GM23338 (cell line): ENCODE measurements at regions not wholly inside any gene's neighbourhood (a gene's known extent, or its start where the extent isn't known, plus 50 kb on each side); places are given as distances from the start of the nearest gene placed in this dataset.

ENCODE experiments used
- ATAC-seq: fragments of 200-7000 bp; cut with Tn5 transposase; 3 replicates; pipeline ENCODE4 v1.9.1; 2020
- DNase-seq: peaks from one replicate; pipeline ENCODE4 v3.0.0-alpha.2; 2015; ENCODE audit warnings: low spot score
- H2AFZ ChIP-seq: fragments of 200-600 bp; sonication (generic); 2 replicates; pipeline ENCODE4 v1.8.0; 2016; ENCODE audit warnings: antibody characterized with exemption, mild to moderate bottlenecking, moderate library complexity
- H3F3A ChIP-seq: fragments of 200-600 bp; sonication (generic); replicated peaks from 2 replicates; pipeline ENCODE4 v1.8.0; 2017; ENCODE audit warnings: antibody characterized with exemption, mixed run types, low read depth
- H3K27ac ChIP-seq: fragments of 200-600 bp; sonication (generic); 2 replicates; pipeline ENCODE4 v1.6.1; 2016; ENCODE audit warnings: low read depth
- H3K27me3 ChIP-seq: fragments of 200-600 bp; sonication (generic); 2 replicates; pipeline ENCODE4 v1.8.0; 2016; ENCODE audit warnings: mild to moderate bottlenecking, mixed run types, moderate library complexity; ENCODE audit not compliant: insufficient read depth
- H3K36me3 ChIP-seq: fragments of 200-600 bp; sonication (generic); 2 replicates; pipeline ENCODE4 v1.8.0; 2016; ENCODE audit warnings: mild to moderate bottlenecking; ENCODE audit not compliant: insufficient read depth
- H3K4me1 ChIP-seq: fragments of 200-600 bp; sonication (generic); 2 replicates; pipeline ENCODE4 v1.8.0; 2016; ENCODE audit warnings: mild to moderate bottlenecking, moderate library complexity; ENCODE audit not compliant: insufficient read depth
- H3K4me2 ChIP-seq: fragments of 200-600 bp; sonication (generic); 2 replicates; pipeline ENCODE4 v1.7.1; 2017; ENCODE audit warnings: mixed run types
- H3K4me3 ChIP-seq: fragments of 200-600 bp; sonication (generic); 2 replicates; pipeline ENCODE4 v1.6.1; 2016; ENCODE audit warnings: mixed run types
- H3K79me2 ChIP-seq: fragments of 200-600 bp; sonication (generic); replicated peaks from 2 replicates; pipeline ENCODE4 v1.8.0; 2017; ENCODE audit warnings: mild to moderate bottlenecking; ENCODE audit not compliant: insufficient read depth
- H3K9me2 ChIP-seq: fragments of 200-600 bp; sonication (generic); 2 replicates; pipeline ENCODE4 v1.8.0; 2017; ENCODE audit not compliant: insufficient read depth
- H4K20me1 ChIP-seq: fragments of 200-600 bp; sonication (generic); replicated peaks from 2 replicates; pipeline ENCODE4 v1.8.0; 2017; ENCODE audit warnings: mild to moderate bottlenecking; ENCODE audit not compliant: insufficient read depth
- H3K27ac Mint-ChIP-seq: 2 replicates; pipeline ENCODE4 v1.8.0; 2020; ENCODE audit warnings: inconsistent platforms, mild to moderate bottlenecking, moderate library complexity, mixed read lengths
- H3K27me3 Mint-ChIP-seq: 3 replicates; pipeline ENCODE4 v1.8.0; 2022; ENCODE audit warnings: low read depth, mild to moderate bottlenecking, moderate library complexity, mixed read lengths, inconsistent platforms; ENCODE audit not compliant: insufficient read depth, poor library complexity
- H3K36me3 Mint-ChIP-seq: 3 replicates; pipeline ENCODE4 v1.8.0; 2021; ENCODE audit warnings: low read depth, mild to moderate bottlenecking, inconsistent platforms, moderate library complexity, mixed read lengths
- H3K4me1 Mint-ChIP-seq: 3 replicates; pipeline ENCODE4 v1.8.0; 2020; ENCODE audit warnings: mild to moderate bottlenecking, inconsistent platforms, mixed read lengths
- H3K4me3 Mint-ChIP-seq: 3 replicates; pipeline ENCODE4 v1.8.0; 2021; ENCODE audit warnings: moderate library complexity, mild to moderate bottlenecking, inconsistent platforms, mixed read lengths
- H3K9me3 Mint-ChIP-seq: 3 replicates; pipeline ENCODE4 v1.8.0; 2020; ENCODE audit warnings: moderate library complexity, mild to moderate bottlenecking, inconsistent platforms, mixed read lengths
- CREB1 ChIP-seq: fragments of 250-450 bp; sonication (Bioruptor Pico); IDR thresholded peaks from 2 replicates; pipeline ENCODE4 v1.5.0; 2020; ENCODE audit warnings: low read depth, mild to moderate bottlenecking, moderate library complexity
- EZH2 ChIP-seq: fragments of 200-600 bp; sonication (generic); IDR thresholded peaks from one replicate; pipeline ENCODE4 v1.8.0; 2017; ENCODE audit warnings: antibody characterized with exemption, mild to moderate bottlenecking, low read depth; ENCODE audit not compliant: unreplicated experiment
- EZH2phosphoT487 ChIP-seq: fragments of 200-600 bp; sonication (generic); IDR thresholded peaks from one replicate; pipeline ENCODE4 v1.8.1; 2018; ENCODE audit warnings: antibody characterized with exemption; ENCODE audit not compliant: unreplicated experiment
- JUNB ChIP-seq: IDR thresholded peaks from one replicate; pipeline ENCODE4 v1.6.1; 2016; ENCODE audit warnings: antibody characterized with exemption; ENCODE audit not compliant: unreplicated experiment
- NANOG ChIP-seq: IDR thresholded peaks from 2 replicates; pipeline ENCODE4 v1.6.1; 2016; ENCODE audit warnings: antibody characterized with exemption, borderline replicate concordance
- POLR2AphosphoS5 ChIP-seq: IDR thresholded peaks from 2 replicates; pipeline ENCODE4 v1.6.1; 2016; ENCODE audit warnings: antibody characterized with exemption, low read depth
- STAT1 ChIP-seq: IDR thresholded peaks from one replicate; pipeline ENCODE4 v1.6.1; 2016; ENCODE audit warnings: antibody characterized with exemption; ENCODE audit not compliant: unreplicated experiment
- ZNF114 ChIP-seq: fragments of 250-450 bp; sonication (Bioruptor Pico); IDR thresholded peaks from 2 replicates; pipeline ENCODE4 v1.5.0; 2020; ENCODE audit warnings: mild to moderate bottlenecking, moderate library complexity
- TF ChIP-seq, protein P1 (sequence below): IDR thresholded peaks from 2 replicates; pipeline ENCODE4 v1.6.1; 2016; ENCODE audit warnings: antibody characterized with exemption
- TF ChIP-seq, protein P2 (sequence below), 2 experiments: fragments of 200-600 bp in 1 of 2; sonication (generic) in 1 of 2; conservative IDR thresholded peaks; 2 replicates each; pipeline versions ENCODE4 v1.5.1 to v1.6.1; 2016 to 2017; ENCODE audit warnings: antibody characterized with exemption in 2 of 2, low read depth in 2 of 2, mild to moderate bottlenecking in 2 of 2, moderate library complexity in 1 of 2
- TF ChIP-seq, protein P3 (sequence below): IDR thresholded peaks from one replicate; pipeline ENCODE4 v1.6.1; 2018; ENCODE audit warnings: antibody characterized with exemption; ENCODE audit not compliant: unreplicated experiment

DNA sequence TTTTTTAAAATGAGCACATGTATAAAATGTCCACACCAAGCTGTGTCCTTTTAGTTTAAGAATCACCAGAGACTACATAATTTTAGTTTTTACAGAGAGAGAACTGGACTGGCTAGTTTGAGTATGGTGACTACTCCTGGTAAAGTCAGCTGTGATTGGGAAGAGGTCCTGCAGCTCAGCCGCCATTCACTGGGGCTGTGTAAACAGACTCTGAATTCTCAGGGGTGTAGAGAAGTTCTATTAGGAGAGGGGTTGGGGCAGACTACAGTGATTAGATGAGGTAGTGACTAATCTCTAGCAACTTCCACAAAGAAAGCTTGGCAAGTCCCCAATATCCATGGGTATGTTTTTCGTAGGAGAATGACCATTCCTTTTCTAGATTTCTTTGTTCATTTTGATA is 341.2 kb upstream of the MAP3K7 start:
- Mint-ChIP-seq H3K9me3 (no peaks in the 10 kb centered on the region), H3K27ac (no peak overlapping the region), H3K4me1 (peaks cover 37% of the 10 kb centered on the region), H3K36me3 (no peaks in the 10 kb centered on the region), H3K27me3 (peaks cover 1% of the 10 kb centered on the region), H3K4me3 (no peak overlapping the region)
- no peak overlapping the region for H3K4me3 ChIP-seq
- H3K79me2 ChIP-seq, result no peaks in the 10 kb centered on the region
- peak; percentile 72 for ATAC-seq
- DNase-seq, result no peak
- no peaks in the 10 kb centered on the region for H3F3A ChIP-seq
- H3K4me2 ChIP-seq, result no peak overlapping the region
- H3K27me3 ChIP-seq, result no peaks in the 10 kb centered on the region
- no peak overlapping the region for H2AFZ ChIP-seq
- TF ChIP-seq JUNB (no peak), NANOG (no peak), POLR2AphosphoS5 (no peak)
- TF ChIP-seq, protein P1, sequence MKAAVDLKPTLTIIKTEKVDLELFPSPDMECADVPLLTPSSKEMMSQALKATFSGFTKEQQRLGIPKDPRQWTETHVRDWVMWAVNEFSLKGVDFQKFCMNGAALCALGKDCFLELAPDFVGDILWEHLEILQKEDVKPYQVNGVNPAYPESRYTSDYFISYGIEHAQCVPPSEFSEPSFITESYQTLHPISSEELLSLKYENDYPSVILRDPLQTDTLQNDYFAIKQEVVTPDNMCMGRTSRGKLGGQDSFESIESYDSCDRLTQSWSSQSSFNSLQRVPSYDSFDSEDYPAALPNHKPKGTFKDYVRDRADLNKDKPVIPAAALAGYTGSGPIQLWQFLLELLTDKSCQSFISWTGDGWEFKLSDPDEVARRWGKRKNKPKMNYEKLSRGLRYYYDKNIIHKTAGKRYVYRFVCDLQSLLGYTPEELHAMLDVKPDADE, result no peak
- no peaks in the 10 kb centered on the region for H3K9me2 ChIP-seq
- no peaks in the 10 kb centered on the region for H4K20me1 ChIP-seq
- no peak overlapping the region for H3K27ac ChIP-seq
- no peaks in the 10 kb centered on the region for H3K36me3 ChIP-seq
- H3K4me1 ChIP-seq, result no peaks in the 10 kb centered on the region

DNA sequence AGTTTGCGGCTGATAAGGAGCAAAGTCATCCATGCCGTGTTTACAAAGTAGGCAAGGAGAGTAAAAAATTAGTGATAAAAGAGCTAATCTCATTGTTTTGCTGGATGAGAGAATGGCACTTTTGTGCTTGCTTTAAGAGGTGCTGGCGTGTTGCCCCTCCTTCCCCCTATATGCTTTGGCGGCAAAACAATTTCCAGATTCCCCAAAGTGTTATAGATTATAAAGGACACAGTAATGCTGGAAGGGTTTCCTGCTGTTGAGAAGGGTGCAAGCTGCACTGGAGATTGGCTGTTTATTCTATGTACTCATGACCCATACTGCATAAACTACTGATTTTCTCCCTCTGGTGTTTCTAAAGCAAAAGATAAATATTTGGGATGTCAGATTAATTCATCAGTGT is 338.9 kb upstream of the MAP3K7 start:
- no peak overlapping the region for H3K4me3 ChIP-seq
- no peaks in the 10 kb centered on the region for H4K20me1 ChIP-seq
- no peaks in the 10 kb centered on the region for H3K4me1 ChIP-seq
- no peaks in the 10 kb centered on the region for H3K27me3 ChIP-seq
- DNase-seq (no peak), ATAC-seq (no peak)
- H2AFZ ChIP-seq, result no peak overlapping the region
- no peaks in the 10 kb centered on the region for H3K36me3 Mint-ChIP-seq
- no peaks in the 10 kb centered on the region for H3K9me2 ChIP-seq
- peaks cover 1% of the 10 kb centered on the region for H3K27me3 Mint-ChIP-seq
- H3K79me2 ChIP-seq, result no peaks in the 10 kb centered on the region
- no peak overlapping the region for H3K4me2 ChIP-seq
- no peaks in the 10 kb centered on the region for H3K9me3 Mint-ChIP-seq
- no peak overlapping the region for H3K4me3 Mint-ChIP-seq
- peaks cover 23% of the 10 kb centered on the region for H3K4me1 Mint-ChIP-seq
- H3K36me3 ChIP-seq, result no peaks in the 10 kb centered on the region
- H3F3A ChIP-seq, result no peaks in the 10 kb centered on the region
- H3K27ac ChIP-seq, result no peak overlapping the region
- H3K27ac Mint-ChIP-seq, result no peak overlapping the region
- TF ChIP-seq JUNB, result no peak
- TF ChIP-seq EZH2phosphoT487, result no peak
- TF ChIP-seq, protein P2, sequence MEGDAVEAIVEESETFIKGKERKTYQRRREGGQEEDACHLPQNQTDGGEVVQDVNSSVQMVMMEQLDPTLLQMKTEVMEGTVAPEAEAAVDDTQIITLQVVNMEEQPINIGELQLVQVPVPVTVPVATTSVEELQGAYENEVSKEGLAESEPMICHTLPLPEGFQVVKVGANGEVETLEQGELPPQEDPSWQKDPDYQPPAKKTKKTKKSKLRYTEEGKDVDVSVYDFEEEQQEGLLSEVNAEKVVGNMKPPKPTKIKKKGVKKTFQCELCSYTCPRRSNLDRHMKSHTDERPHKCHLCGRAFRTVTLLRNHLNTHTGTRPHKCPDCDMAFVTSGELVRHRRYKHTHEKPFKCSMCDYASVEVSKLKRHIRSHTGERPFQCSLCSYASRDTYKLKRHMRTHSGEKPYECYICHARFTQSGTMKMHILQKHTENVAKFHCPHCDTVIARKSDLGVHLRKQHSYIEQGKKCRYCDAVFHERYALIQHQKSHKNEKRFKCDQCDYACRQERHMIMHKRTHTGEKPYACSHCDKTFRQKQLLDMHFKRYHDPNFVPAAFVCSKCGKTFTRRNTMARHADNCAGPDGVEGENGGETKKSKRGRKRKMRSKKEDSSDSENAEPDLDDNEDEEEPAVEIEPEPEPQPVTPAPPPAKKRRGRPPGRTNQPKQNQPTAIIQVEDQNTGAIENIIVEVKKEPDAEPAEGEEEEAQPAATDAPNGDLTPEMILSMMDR (conservative IDR thresholded peaks at IDR 0.05; ENCODE audit: low read depth in 2 of 2), result no peak
- TF ChIP-seq EZH2, result no peak
- TF ChIP-seq STAT1, result no peak
- no peak for TF ChIP-seq CREB1 (CRISPR knock-in tag)
- TF ChIP-seq ZNF114 (CRISPR knock-in tag), result no peak
- TF ChIP-seq, protein P3, sequence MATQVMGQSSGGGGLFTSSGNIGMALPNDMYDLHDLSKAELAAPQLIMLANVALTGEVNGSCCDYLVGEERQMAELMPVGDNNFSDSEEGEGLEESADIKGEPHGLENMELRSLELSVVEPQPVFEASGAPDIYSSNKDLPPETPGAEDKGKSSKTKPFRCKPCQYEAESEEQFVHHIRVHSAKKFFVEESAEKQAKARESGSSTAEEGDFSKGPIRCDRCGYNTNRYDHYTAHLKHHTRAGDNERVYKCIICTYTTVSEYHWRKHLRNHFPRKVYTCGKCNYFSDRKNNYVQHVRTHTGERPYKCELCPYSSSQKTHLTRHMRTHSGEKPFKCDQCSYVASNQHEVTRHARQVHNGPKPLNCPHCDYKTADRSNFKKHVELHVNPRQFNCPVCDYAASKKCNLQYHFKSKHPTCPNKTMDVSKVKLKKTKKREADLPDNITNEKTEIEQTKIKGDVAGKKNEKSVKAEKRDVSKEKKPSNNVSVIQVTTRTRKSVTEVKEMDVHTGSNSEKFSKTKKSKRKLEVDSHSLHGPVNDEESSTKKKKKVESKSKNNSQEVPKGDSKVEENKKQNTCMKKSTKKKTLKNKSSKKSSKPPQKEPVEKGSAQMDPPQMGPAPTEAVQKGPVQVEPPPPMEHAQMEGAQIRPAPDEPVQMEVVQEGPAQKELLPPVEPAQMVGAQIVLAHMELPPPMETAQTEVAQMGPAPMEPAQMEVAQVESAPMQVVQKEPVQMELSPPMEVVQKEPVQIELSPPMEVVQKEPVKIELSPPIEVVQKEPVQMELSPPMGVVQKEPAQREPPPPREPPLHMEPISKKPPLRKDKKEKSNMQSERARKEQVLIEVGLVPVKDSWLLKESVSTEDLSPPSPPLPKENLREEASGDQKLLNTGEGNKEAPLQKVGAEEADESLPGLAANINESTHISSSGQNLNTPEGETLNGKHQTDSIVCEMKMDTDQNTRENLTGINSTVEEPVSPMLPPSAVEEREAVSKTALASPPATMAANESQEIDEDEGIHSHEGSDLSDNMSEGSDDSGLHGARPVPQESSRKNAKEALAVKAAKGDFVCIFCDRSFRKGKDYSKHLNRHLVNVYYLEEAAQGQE, result no peak
